ENCODE measurements at regions not wholly inside any gene's neighbourhood (a gene's known extent, or its start where the extent isn't known, plus 50 kb on each side); places are given as distances from the start of the nearest gene placed in this dataset.

- intact Hi-C loops (cut with micrococcal nuclease): no loop called here
- DNase-seq: peak; percentile 7
- no peaks in the 10 kb centered on the region for H3K36me3 Mint-ChIP-seq (ENCODE audit: low read depth)
Observed at GRCh38 chr1:38615680-38616079, 243.9 kb downstream of the RRAGC start.

DNA sequence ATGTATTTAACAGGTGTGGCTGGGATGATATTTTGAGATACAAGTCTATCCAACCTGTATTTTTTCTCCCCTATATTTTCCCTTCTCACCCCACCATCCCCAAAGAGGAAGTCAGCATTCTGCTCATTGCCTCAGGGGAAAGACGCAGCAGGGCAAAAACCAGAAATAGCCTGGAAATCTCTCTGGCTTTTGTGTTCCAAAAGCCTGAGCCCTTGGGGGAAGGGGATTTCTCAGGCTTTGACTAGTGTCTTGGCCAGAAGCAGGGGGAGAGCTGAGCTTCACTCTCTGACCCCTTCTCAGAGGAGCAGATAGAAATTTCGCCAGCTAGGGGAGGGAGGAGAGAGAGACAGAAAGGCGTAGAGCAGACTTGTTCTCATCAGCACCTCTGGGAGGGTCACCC, 244.7 kb downstream of the RRAGC start:
- intact Hi-C loops (cut with micrococcal nuclease): no loop called here
- ATAC-seq: no peak

More at GRCh38 chr1:38615680-38616079, 243.9 kb downstream of the RRAGC start:
- ChIA-PET CTCF (no interaction called here), POLR2A (no interaction called here)
- no peaks in the 10 kb centered on the region for H3K4me1 Mint-ChIP-seq (ENCODE audit: low read depth)
- H3K9me3 Mint-ChIP-seq: peaks cover 7% of the 10 kb centered on the region
- H3K27ac Mint-ChIP-seq: no peak overlapping the region
- peaks cover 13% of the 10 kb centered on the region for H3K27me3 Mint-ChIP-seq
- no peak for ATAC-seq
- peak; percentile 34 for TF ChIP-seq CTCF (IDR thresholded peaks at IDR 0.05)
- no peak overlapping the region for H3K4me3 Mint-ChIP-seq

GRCh38 chr1:38613996-38614395, 245.6 kb downstream of the RRAGC start:
- no peak for ATAC-seq
- CTCF ChIA-PET: no interaction called here
- H3K4me3 Mint-ChIP-seq: no peak overlapping the region
- H3K36me3 Mint-ChIP-seq (ENCODE audit: low read depth): no peaks in the 10 kb centered on the region
- H3K9me3 Mint-ChIP-seq: peaks cover 7% of the 10 kb centered on the region
- TF ChIP-seq CTCF (IDR thresholded peaks at IDR 0.05): no peak
- H3K4me1 Mint-ChIP-seq (ENCODE audit: low read depth): no peaks in the 10 kb centered on the region
- POLR2A ChIA-PET: no interaction called here
- peaks cover 19% of the 10 kb centered on the region for H3K27me3 Mint-ChIP-seq
- H3K27ac Mint-ChIP-seq: no peak overlapping the region
- intact Hi-C loops (cut with micrococcal nuclease): no loop called here
- DNase-seq: no peak

More for the DNA sequence above, 244.7 kb downstream of the RRAGC start:
- ChIA-PET CTCF (no interaction called here), POLR2A (no interaction called here)
- no peak overlapping the region for H3K27ac Mint-ChIP-seq
- H3K4me3 Mint-ChIP-seq: no peak overlapping the region
- H3K9me3 Mint-ChIP-seq: peaks cover 7% of the 10 kb centered on the region
- H3K4me1 Mint-ChIP-seq (ENCODE audit: low read depth): no peaks in the 10 kb centered on the region
- no peak for DNase-seq
- H3K27me3 Mint-ChIP-seq: peaks cover 13% of the 10 kb centered on the region
- H3K36me3 Mint-ChIP-seq (ENCODE audit: low read depth): no peaks in the 10 kb centered on the region
- TF ChIP-seq CTCF (IDR thresholded peaks at IDR 0.05): no peak

DNA sequence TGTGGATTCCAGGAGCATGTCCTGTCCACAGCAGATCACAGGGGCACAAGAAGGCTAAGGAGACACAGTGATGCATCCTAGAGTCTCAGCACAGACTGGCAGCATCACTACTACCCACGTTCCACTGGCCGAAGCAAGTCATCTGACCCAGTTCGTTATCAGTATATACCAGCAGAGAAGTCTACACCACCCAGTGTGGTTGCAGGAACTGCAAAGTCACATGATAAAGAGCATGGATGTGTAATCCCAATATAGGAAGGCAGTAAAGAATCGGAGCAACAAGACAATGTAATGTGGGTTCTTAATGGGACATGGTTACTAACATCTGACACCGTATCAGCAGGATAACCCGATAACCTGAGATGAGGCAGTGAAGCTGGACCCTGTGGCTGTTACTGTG, 246.6 kb downstream of the RRAGC start:
- intact Hi-C loops (cut with micrococcal nuclease): no loop called here
- CTCF ChIA-PET: no interaction called here
- Mint-ChIP-seq H3K27ac (no peak overlapping the region), H3K4me3 (no peak overlapping the region), H3K36me3 (ENCODE audit: low read depth) (no peaks in the 10 kb centered on the region), H3K9me3 (peaks cover 7% of the 10 kb centered on the region), H3K4me1 (ENCODE audit: low read depth) (no peaks in the 10 kb centered on the region), H3K27me3 (peaks cover 19% of the 10 kb centered on the region)
- POLR2A ChIA-PET: no interaction called here
- DNase-seq: no peak
- no peak for ATAC-seq
- no peak for TF ChIP-seq CTCF (IDR thresholded peaks at IDR 0.05)

- Mint-ChIP-seq H3K27ac (no peak overlapping the region), H3K27me3 (peaks cover 18% of the 10 kb centered on the region), H3K36me3 (ENCODE audit: low read depth) (no peaks in the 10 kb centered on the region), H3K9me3 (peaks cover 7% of the 10 kb centered on the region), H3K4me3 (no peak overlapping the region), H3K4me1 (ENCODE audit: low read depth) (no peaks in the 10 kb centered on the region)
- no peak for ATAC-seq
- ChIA-PET CTCF (no interaction called here), POLR2A (no interaction called here)
- intact Hi-C loops (cut with micrococcal nuclease): no loop called here
- TF ChIP-seq CTCF (IDR thresholded peaks at IDR 0.05): no peak
- DNase-seq: no peak
Observed at GRCh38 chr1:38611664-38612211, 247.8 kb downstream of the RRAGC start.

Data from activated CD8-positive, alpha-beta T cell treated with anti-CD3 and anti-CD28 coated beads for 36 hours (primary cell).